Breast epithelium (tissue), 4 donors: ENCODE measurements at regions not wholly inside any gene's neighbourhood (a gene's known extent, or its start where the extent isn't known, plus 50 kb on each side); places are given as distances from the start of the nearest gene placed in this dataset.

Experiments
- DNase-seq, 2 donors: peaks; one replicate each; pipeline ENCODE4 v3.0.0-alpha.2; 2019; ENCODE audit warnings: low spot score in 2 of 2
- H3K27ac ChIP-seq, 2 donors: fragments of 200-600 bp; sonication (generic) in 1 of 2; one replicate each; pipeline ENCODE4 v1.5.1; 2016 to 2019; ENCODE audit warnings: mild to moderate bottlenecking in 1 of 2
- H3K27me3 ChIP-seq, 2 donors: fragments of 200-600 bp; sonication (generic) in 1 of 2; one replicate each; pipeline versions ENCODE4 v1.5.1 to v1.6.0; 2017 to 2019; ENCODE audit warnings: control low read depth in 1 of 2, mild to moderate bottlenecking in 1 of 2
- H3K36me3 ChIP-seq: fragments of 200-600 bp; one replicate; pipeline ENCODE4 v1.5.1; 2019
- H3K4me1 ChIP-seq, 2 donors: fragments of 200-600 bp; sonication (generic); one replicate each; pipeline ENCODE4 v1.5.1; 2016 to 2019; ENCODE audit warnings: control low read depth in 1 of 2
- H3K4me3 ChIP-seq, 3 donors: fragments of 200-600 bp; sonication (generic); 1 replicate in 2 of 3; 2 replicates in 1 of 3; pipeline ENCODE4 v1.5.1; 2016 to 2019; ENCODE audit warnings: mild to moderate bottlenecking in 3 of 3, moderate library complexity in 2 of 3
- H3K9me3 ChIP-seq, 2 donors: fragments of 200-600 bp; sonication (generic) in 1 of 2; one replicate each; pipeline ENCODE4 v1.5.1; 2016 to 2019; ENCODE audit warnings: control low read depth in 1 of 2
- POLR2A ChIP-seq: fragments of 450-650 bp; IDR thresholded peaks from one replicate; pipeline ENCODE4 v1.6.1; 2016; ENCODE audit warnings: antibody characterized with exemption, mild to moderate bottlenecking, moderate library complexity
- POLR2AphosphoS5 ChIP-seq, 3 donors: sonication (generic); formaldehyde crosslinking; IDR thresholded peaks; one replicate each; pipeline ENCODE4 v1.6.1; 2017; ENCODE audit warnings: antibody characterized with exemption in 3 of 3
- intact Hi-C: fragments of 100-400 bp; cut with DNase I; formaldehyde crosslinking; loops from one replicate; pipeline ENCODE4 v1.15.1; 2023; ENCODE audit warnings: low total_unique reads
- TF ChIP-seq, protein P1 (sequence below), 3 donors: fragments of 450-650 bp; IDR thresholded peaks; one replicate each; pipeline ENCODE4 v1.5.1; 2016 to 2017; ENCODE audit warnings: antibody characterized with exemption in 3 of 3, mild to moderate bottlenecking in 3 of 3, moderate library complexity in 3 of 3

DNA sequence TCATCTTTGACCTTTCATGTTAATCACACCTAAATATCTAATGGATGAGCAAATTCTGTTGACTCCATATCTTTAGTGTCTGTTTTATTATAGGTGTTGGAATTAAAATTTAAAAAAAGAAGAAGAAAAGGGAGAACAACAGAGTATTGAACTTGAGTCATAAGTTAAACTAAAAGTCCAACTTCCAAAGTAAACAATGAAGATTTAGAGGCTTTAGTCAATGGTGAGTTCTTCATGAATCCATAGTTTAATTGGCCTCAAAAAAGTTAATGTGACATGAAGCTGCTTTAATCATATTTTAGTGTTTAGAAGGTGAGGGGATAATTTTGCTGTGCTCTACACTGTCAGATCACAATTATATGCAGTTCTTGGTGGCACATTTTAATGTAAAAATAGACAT lies 288.2 kb upstream of the RORA start:
- no peaks in the 10 kb centered on the region for H3K9me3 ChIP-seq
- no peak for DNase-seq
- no peaks in the 10 kb centered on the region for H3K27me3 ChIP-seq
- no peak overlapping the region for H3K4me3 ChIP-seq
- H3K36me3 ChIP-seq, result no peaks in the 10 kb centered on the region
- H3K27ac ChIP-seq, result no peak overlapping the region
- TF ChIP-seq POLR2A, result no peak
- no peaks in the 10 kb centered on the region for H3K4me1 ChIP-seq
- intact Hi-C loops, result no loop called here

DNA sequence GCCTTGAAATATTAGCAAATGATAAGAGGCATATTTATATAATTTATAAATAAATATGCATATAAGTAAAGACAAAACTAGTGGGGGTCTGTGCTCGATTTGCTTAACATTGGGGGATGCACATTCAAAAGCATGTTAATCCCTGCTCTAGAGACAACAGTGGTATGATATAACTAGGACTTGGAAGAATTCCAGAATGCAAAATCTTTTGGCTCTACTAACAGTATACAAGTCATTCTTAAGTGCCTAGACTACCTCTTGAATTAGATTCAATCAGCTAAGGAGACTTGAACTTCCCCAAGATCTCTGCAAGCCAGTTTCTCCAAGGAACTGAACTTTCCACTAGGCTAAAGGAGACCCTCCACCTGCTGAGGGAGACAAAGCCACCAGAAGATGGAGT lies 282.7 kb upstream of the RORA start:
- TF ChIP-seq POLR2AphosphoS5 (IDR thresholded peaks at IDR 0.05), result no peak
- no peaks in the 10 kb centered on the region for H3K27me3 ChIP-seq
- no peaks in the 10 kb centered on the region for H3K4me1 ChIP-seq
- no peaks in the 10 kb centered on the region for H3K36me3 ChIP-seq
- no peak overlapping the region for H3K27ac ChIP-seq
- no peak overlapping the region for H3K4me3 ChIP-seq
- no peak for DNase-seq
- intact Hi-C loops, result no loop called here
- no peaks in the 10 kb centered on the region for H3K9me3 ChIP-seq

DNA sequence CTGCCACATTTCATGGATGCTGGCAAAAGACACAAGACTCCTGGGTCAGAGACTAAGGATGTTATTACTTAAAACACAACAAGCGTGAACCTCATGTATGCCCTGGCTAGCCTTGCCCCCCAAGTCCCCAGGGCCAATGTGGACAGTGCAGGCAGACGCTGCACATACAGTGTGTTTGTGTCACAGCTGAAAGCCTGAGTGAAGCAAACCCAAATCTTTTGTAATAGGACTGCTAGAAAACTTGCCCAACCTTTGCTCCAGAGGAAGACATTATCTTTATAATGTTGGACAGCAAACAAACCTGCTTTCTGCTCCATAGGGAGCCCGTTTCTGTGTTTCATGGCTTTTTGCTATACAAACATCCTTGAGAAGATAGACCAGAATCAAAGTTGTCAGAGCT lies 282.0 kb upstream of the RORA start:
- Histone ChIP-seq H3K27me3 (no peaks in the 10 kb centered on the region), H3K27ac (no peak overlapping the region), H3K4me1 (no peaks in the 10 kb centered on the region), H3K36me3 (no peaks in the 10 kb centered on the region), H3K9me3 (no peaks in the 10 kb centered on the region), H3K4me3 (no peak overlapping the region)
- intact Hi-C loops, result no loop called here
- TF ChIP-seq POLR2A (no peak), POLR2AphosphoS5 (IDR thresholded peaks at IDR 0.05) (no peak)
- TF ChIP-seq, protein P1, sequence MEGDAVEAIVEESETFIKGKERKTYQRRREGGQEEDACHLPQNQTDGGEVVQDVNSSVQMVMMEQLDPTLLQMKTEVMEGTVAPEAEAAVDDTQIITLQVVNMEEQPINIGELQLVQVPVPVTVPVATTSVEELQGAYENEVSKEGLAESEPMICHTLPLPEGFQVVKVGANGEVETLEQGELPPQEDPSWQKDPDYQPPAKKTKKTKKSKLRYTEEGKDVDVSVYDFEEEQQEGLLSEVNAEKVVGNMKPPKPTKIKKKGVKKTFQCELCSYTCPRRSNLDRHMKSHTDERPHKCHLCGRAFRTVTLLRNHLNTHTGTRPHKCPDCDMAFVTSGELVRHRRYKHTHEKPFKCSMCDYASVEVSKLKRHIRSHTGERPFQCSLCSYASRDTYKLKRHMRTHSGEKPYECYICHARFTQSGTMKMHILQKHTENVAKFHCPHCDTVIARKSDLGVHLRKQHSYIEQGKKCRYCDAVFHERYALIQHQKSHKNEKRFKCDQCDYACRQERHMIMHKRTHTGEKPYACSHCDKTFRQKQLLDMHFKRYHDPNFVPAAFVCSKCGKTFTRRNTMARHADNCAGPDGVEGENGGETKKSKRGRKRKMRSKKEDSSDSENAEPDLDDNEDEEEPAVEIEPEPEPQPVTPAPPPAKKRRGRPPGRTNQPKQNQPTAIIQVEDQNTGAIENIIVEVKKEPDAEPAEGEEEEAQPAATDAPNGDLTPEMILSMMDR (IDR thresholded peaks at IDR 0.05), result no peak
- no peak for DNase-seq

DNA sequence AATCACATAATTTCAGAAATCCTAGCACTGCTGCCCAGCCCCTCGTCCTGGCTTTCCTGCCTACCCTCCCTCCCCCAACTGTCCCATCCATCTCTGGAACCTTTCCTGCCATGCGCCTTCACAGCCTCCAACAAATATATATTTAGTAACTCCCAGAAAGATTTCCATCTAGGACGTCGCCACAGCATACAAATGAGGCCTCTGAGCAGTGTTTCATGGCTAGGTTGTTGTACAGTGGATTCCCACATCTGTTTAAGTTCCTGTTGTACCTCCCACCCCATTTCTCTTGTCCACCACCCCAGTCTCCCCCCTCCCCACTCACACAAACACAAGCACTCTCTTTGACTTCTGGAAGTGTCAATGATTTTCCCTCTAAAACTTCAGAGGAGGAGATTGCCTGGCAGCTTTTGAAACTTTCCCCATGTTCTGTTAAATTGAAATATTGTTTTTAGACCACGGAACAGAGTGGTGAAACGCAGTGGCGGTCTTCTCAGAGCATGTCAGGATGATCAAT lies 280.3 kb upstream of the RORA start:
- H3K36me3 ChIP-seq, result no peaks in the 10 kb centered on the region
- no peaks in the 10 kb centered on the region for H3K4me1 ChIP-seq
- H3K4me3 ChIP-seq, result no peak overlapping the region
- H3K27ac ChIP-seq, result no peak overlapping the region
- TF ChIP-seq, protein P1 (IDR thresholded peaks at IDR 0.05), result no peak
- no peak for TF ChIP-seq POLR2AphosphoS5 (IDR thresholded peaks at IDR 0.05)
- no peak for TF ChIP-seq POLR2A
- no peak for DNase-seq
- intact Hi-C loops, result no loop called here
- H3K27me3 ChIP-seq, result no peaks in the 10 kb centered on the region
- H3K9me3 ChIP-seq, result no peaks in the 10 kb centered on the region

DNA sequence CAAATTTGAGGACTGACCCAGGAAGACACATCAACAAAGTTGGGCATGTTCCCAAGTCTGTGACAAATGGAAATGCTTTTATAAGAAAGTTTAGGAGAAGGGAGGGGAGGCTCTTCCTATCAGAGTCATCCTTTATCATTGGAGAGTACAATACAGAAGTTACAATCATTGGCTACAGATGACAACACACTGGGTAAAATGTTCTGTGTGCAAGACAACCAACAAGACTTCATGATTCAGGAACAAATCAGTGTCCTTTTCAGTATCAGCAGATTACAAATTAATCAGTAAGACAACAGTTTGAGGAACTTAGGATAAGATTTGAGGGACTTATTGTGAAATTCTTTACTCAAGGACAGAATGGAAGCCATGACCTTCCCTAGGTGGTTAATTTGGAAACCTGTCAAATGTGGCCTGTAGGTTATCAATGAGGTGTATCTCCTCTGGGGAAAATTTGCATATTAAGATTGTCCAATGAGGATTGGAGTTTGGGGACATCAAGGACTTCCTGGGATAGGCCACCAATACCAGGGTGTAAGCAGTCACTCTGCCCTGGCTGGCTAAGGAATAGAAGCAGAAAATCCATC lies 274.4 kb upstream of the RORA start:
- Histone ChIP-seq H3K9me3 (no peaks in the 10 kb centered on the region), H3K4me1 (no peaks in the 10 kb centered on the region), H3K36me3 (no peaks in the 10 kb centered on the region), H3K27ac (no peak overlapping the region), H3K27me3 (no peaks in the 10 kb centered on the region), H3K4me3 (no peak overlapping the region)
- DNase-seq, result no peak
- intact Hi-C loops, result no loop called here
- TF ChIP-seq POLR2AphosphoS5 (IDR thresholded peaks at IDR 0.05) (no peak), POLR2A (no peak)
- TF ChIP-seq, protein P1 (IDR thresholded peaks at IDR 0.05), result no peak

DNA sequence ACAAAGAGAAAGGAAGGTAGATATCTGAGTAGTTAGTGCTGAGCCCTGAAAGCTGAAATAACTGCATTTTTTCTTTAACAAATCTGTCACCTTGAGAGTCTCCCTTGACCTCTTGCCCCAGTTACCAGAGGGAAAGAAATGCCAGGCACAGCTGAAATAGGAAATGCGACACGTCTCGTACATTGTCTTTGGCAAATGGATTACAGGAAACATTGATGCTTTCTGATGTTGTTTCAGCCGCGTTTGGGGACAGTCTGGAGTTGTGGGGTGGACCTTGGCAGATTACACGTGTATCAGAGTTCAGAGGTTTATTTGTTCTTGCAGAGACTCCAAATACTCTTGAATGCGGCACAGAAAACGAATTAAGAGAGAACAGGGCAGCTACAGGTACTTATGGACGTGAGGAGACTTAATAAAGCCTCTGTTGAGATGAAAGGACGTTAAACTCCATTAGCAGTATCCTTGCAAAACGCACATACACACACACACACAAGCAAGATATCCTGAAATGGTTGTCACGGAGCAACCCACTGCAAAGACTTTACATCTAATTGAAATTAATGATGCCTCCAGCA lies 272.8 kb upstream of the RORA start:
- intact Hi-C loops, result no loop called here
- H3K4me1 ChIP-seq, result no peaks in the 10 kb centered on the region
- TF ChIP-seq POLR2A, result no peak
- no peak for TF ChIP-seq POLR2AphosphoS5 (IDR thresholded peaks at IDR 0.05)
- TF ChIP-seq, protein P1 (IDR thresholded peaks at IDR 0.05), result no peak
- no peak overlapping the region for H3K27ac ChIP-seq
- H3K4me3 ChIP-seq, result no peak overlapping the region
- no peaks in the 10 kb centered on the region for H3K36me3 ChIP-seq
- DNase-seq, result no peak
- H3K9me3 ChIP-seq, result no peaks in the 10 kb centered on the region
- no peaks in the 10 kb centered on the region for H3K27me3 ChIP-seq
